Posterior vena cava (tissue), 2 donors: ENCODE measurements at regions not wholly inside any gene's neighbourhood (a gene's known extent, or its start where the extent isn't known, plus 50 kb on each side); places are given as distances from the start of the nearest gene placed in this dataset.

Source experiments
- DNase-seq: peaks from one replicate; pipeline ENCODE4 v3.0.0-alpha.2; 2020; ENCODE audit warnings: low spot score
- intact Hi-C, 2 donors: fragments of 100-400 bp; cut with DNase I; formaldehyde crosslinking; loops; one replicate each; pipeline versions ENCODE4 v1.14.1 to v1.14.2; 2022 to 2023
- donor health status: DM: yes; HTN: yes; CAD: no.
- donor health status: DM: yes; HTN: yes; CAD: no.

DNA sequence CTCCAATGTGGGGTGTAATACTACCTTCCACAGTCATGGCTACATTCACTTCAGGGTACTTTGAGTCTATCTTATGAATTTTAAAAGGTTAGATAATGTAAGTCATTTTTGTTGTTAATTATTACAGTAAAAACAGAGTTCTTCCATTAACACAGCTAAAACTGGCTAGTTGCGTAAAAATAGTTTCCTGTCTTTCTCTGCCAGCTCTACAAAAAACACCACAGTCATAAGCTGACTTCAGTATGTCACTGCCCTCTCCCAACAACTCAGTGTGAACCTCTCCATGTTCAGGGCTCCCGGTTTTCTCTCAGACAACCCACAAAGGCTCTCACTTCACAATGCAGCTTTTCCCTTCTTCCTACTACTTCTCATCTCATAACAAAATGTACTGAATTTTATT lies 84.8 kb upstream of the ITGA1 start:
- DNase-seq, result no peak
- intact Hi-C loops, result no loop called here

DNA sequence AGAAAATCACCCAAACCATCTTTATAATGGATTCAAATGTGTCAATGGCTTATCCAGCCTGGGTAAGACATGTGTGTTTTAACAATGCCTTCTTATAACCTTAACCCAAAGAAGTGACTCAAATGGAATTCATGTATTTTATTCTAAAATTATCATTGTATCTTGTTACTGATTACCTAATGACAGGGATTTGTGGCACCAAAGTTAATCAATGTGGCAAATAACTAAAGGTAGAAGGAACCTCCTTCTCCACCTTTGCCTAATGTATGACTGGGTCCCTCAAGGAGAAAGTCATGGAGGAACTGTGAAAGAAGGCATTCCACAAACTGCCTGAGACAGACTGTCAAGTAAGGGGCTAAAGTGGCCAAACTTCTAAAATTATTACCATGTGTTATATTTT lies 84.4 kb upstream of the ITGA1 start:
- intact Hi-C loops, result no loop called here
- no peak for DNase-seq

DNA sequence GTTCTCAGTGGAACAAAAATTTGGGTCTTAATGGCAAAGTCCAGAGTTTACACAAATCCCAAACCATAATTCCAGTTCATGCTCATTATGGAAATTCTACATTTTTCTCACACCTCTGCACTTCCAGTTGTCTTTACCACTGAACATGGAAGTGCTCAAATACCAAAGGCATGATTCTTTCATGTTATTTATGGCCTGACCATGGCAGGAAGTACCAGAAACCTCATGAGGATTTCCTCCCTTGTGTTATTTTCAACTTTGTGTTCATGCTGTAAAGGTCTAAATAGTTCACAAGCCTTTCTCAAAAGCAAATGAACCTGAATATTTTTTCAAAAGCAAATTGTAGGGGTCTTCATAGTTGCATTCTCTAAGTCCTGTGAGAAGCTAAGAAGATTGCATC lies 82.0 kb upstream of the ITGA1 start:
- intact Hi-C loops, result no loop called here
- DNase-seq, result no peak

DNA sequence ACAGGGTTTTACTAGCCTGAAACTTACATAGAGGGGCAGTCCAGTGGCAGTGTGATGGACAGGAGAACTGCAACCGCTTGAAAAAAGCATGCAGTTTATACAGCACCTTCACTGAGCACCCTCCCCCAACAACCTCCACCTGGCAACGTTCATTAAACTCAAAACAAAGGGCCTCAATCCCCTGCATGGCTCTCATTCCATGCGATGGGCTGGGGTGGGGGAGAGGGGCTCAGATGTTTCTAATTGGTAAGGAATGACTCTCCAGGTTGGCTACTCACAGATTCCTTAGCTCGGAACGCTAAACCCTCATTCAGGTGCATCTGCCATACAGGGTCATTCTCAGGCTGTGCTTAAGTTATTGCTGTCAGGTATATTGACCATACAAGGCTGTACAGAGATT lies 80.9 kb upstream of the ITGA1 start:
- intact Hi-C loops, result no loop called here
- no peak for DNase-seq

DNA sequence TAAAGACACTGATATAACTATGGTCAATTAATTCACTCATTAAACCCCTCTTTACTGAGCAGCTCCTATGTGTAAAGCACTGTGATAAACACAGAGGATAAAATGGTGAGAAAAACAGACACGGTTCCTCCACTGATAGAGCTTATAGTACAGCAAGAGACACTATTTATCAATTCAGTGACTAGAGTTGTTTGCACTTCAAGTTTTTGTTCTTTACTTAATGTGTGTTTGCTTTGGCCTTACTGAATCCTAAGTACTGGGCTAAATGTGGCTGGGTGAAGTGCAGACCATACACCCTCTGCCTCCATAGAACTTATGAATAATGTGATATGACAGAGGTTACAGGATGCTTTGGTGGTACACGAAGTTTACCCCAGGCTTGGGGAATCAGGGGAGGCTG lies 80.1 kb upstream of the ITGA1 start:
- intact Hi-C loops, result no loop called here
- no peak for DNase-seq

DNA sequence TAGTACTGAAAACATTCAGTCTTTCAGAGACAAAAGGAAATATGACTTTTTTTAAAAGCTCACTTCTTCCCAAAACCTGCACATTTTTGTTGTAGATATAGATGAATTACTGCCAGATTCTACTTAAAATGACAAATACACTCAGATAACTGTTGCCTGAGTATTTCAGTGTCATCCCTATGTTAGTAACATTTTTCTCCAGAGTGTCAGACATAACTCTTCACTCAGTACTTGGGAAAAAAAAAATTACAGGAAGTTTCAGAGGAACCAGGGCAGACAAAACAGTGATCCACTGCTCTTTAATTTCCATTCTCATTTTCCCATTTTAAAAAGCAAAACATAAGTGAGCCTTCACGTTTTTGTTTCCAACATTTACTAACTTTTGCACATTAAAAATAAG lies 79.3 kb upstream of the ITGA1 start:
- no peak for DNase-seq
- intact Hi-C loops, result no loop called here

DNA sequence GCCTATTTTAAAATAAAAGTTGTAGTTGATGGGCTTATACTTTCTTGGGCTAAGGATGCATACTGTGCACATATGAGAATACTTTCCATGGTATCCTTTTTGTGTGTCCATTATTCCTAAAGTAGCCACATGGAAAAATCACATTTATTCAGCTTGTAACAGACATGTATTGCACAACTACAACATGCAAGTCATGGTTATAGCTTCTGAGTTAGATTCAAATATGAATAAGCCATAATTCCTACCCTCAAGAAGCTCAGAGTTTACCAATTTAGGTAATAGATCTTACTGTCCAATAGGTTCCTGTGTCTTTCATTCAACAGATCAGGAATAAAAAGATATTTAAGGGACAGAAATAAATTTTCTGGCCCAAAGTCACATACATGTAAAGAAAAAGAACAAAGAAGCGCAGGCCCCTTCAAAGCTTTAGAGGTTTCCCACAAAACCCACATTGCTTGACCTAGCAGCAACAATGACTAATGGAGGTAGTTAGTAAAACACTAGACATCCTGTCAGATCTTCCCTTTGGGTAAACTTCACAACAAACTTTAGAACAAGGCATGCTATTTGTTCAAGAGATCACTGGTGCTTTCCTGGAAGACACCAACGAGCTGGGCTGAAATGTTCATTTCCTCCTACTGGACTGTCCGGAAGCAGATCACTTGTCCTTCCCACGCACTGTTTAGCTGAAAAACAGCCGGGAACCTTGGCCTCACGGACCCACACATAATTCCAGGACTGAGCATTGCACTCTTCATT lies 78.4 kb upstream of the ITGA1 start:
- no peak for DNase-seq
- intact Hi-C loops, result no loop called here

DNA sequence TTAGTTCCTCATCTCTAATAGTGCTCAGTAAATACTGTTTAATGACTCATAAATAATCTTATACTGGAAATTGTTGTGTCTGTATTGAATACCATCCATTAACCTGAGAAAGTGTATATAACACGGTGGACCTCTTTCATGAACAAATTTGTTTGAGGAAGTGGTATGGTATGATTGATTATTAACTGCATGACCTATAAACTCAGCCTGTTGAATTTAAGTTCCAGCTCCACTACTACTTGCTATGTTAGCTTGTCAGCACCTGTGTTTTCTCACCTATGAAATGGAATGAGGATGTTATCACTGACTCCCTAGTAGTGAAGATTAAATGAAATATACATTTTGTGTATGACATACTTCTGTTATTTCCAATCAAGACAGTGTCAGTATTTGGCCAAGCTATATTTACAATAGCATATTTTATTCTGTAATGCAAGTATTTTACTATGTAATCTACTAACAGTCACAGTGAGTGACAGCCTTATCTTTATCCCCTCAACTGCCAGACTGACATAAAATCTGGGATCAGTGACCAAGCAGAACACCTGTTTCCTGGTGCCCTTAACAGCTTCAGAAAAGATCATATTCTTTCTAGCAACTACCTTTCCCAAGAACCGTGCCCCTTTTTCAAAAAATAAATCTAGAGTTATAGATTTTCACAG lies 77.3 kb upstream of the ITGA1 start:
- intact Hi-C loops, result no loop called here
- DNase-seq, result no peak

DNA sequence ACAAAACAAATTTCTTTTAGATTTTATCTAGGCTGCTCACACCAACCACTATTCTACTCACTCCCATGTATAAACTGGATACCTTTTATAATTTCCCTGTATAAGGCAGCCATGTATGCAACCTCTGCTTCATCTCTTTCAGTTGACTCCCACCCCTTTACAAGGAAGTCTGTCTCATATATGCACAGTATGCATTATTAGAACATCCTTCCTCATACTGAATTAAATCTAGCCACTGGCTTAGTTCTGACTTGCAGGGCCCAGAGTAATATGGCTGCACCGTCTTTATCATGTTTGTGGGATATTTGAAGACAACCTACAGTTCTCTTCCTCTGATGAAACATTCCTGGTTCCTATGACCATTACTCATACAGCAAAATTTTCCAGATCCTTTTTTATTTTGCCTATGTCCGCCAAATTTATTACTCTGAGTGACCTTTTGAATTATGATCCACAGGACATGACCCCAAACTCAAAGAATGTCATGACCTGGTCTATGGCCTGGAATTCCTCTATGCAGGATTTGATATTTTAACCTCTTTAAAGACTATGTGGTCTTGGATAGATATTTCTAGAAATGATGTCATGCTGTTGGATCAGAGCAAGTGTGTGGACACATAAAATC lies 76.6 kb upstream of the ITGA1 start:
- intact Hi-C loops, result no loop called here
- no peak for DNase-seq

DNA sequence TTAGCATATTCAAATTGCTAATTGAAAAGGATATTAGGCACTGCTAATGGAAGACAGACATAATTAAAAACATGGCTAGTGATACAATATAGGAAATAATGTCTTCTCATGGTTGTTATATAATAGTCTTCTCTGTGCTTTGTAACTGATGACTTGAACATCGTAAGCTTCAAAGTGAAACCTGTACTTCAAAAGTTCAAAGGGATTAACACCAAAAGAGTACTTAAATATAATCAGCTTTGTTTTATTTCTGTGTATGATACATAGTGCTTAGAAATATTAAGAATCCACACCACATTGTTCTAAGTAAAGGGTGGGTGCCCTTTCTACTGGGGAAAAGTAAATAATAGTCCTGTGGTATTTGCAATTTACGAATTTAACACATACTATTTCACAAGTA lies 75.4 kb upstream of the ITGA1 start:
- no peak for DNase-seq
- intact Hi-C loops, result no loop called here

DNA sequence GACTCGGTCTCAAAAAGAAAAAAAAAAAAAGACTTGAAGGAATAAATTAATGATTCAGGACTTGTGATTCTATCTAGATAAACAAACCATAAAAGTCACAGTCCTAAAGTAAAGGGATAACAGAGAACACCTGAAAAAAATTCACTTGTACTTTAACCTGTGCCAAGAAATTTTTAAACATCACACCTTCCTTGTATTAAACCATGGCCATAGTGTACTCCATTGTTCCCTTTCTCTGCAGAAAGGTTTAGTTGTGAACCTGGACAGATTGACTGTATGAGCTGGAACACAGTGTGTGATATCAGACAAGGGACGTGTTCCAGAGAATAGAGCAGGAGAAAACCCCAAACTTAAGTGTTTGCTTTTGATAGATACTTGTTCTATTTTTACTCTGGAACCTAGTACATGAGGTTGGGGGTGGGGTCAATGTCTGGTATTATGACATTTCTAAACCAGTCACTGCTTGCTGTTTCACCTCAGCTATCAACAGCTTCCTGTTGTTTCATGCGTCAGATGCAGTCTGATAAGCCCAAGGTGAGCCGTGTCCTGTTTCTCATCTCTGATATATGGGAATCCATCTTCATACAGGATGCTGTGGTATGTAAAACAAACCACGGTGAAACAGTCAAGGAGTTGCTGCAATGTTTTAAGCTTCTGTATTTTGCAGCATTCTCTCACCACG lies 62.5 kb upstream of the ITGA1 start:
- intact Hi-C loops, result no loop called here

DNA sequence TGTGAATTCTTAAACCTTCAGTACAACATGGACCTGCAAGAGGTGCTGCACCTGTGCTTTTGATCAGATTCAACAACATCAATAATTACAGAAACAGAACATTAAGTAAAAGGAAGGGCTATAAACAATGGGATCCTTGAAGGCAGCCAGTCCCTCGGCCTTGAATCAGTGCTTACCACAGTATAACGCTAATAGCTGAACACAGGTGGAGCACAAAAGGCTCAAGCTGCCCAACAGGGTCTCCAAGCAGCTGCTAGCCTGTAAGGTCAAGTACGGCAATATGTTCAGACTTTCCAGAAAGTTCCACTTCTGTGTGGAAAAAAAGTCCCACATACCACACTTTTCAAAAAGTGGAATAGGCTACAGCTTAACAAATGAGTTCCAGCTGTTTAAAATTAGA lies 61.9 kb upstream of the ITGA1 start:
- intact Hi-C loops, result no loop called here
- DNase-seq, result no peak

More for the DNA sequence above, 62.5 kb upstream of the ITGA1 start:
- no peak for DNase-seq

DNA sequence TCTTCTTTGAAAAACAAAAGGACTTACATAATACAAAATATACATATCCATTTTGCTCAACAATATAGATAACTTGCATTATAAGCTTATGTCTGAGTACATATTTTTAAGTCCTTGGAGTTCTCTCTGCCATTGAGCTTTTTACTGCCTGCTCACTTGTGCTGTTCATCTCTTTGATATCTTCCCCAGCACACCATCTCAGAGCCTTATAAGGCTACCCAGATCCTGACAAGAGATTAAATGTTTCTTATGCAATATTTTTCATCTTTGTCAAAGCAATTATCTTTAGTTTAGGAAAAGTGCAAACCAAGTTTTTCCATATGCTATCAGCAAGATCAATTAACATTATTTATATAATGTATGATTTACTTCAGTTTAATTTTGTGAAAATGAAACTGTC lies 60.7 kb upstream of the ITGA1 start:
- intact Hi-C loops, result no loop called here
- no peak for DNase-seq

DNA sequence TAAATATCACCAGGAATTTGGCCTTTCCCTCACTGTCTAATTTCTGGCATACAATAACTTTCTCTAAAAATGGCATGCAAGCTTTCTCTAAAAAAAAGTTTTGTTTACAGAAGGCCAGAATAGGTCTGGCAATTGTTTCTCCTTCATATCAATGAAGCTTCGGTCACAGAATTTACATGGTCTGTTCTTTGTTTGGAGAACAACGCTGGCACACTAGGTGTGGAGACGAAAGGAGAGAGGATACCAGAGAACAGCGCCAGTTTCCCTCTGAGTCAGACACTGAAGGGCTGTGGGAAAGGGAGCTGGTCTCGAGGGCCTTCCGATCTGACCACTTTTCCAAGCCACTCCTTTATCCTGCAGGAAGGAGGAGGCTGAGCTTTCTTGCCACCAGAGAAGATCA lies 60.1 kb upstream of the ITGA1 start:
- DNase-seq, result peak; percentile 77
- intact Hi-C loops, result no loop called here

DNA sequence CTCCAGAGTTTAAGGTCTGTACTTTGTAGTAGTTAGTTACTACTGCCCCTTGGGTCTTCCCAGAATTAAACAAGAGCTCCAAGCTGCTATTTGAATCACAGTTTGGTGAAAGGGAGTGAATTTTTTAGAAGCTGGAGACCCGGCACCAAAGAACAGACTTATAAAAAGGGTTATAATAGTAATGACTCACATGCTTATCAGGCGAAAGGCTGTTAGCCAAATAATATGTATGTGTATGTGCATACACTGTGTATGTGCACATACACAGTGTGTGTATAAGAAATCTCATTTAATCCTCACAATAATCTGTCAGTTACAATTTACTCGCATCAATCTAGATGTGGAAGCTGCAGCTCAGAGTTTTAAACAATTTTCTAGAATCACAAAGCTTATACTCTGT lies 59.5 kb upstream of the ITGA1 start:
- no peak for DNase-seq
- intact Hi-C loops, result loop anchor here in 1 of 2 donors (2.0 kb wide), 1 partner anchor 55 kb away; no protein-coding TSS in a partner anchor

DNA sequence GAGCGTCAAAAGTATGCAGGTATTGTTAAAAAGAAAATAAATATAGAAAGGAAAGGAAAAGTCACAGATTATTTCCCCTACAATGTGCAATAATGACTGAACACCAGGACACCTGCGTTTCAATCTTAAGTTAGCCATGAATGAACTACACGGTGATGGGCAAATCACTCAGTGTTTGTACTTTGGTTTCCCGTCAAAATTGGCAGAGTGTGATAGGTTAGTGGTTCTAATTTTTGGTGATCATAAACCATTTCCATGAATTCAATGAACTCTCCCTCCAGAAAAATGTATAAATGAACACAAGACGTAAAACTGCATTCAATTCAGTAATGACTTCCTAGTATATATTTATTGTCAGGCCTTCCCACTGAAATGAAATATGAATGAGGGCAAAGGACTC lies 59.0 kb upstream of the ITGA1 start:
- no peak for DNase-seq
- intact Hi-C loops, result loop anchor here in 1 of 2 donors (2.0 kb wide), 1 partner anchor 54 kb away; no protein-coding TSS in a partner anchor

DNA sequence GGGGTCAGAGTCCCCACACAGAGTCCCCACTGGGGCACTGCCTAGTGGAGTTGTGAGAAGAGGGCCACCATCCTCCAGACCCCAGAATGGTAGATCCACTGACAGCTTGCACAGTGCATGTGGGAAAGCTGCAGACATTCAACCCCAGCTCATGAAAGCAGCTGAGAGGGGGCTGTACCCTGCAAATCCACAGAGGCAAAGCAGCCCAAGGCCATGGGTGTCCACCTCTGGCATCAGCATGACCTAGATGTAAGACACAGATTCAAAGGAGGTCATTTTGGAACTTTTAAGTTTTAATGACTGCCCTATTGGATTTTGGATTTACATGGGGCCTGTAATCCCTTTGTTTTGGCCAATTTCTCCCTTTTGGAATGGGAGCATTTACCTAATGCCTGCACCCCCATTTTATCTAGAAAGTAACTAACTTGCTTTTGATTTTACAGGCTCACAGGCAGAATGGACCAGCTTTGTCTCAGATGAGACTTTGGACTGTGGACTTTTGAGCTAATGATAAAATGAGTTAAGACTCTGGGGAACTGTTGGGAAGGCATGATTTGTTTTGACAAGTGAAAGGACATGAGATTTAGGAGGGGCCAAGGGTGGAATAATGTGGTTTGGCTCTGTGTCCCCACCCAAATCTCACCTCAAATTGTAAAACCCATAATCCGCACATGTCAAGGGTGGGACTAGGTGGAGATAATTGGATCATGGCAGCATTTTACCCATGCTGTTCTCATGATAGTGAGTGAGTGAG lies 56.3 kb upstream of the ITGA1 start:
- intact Hi-C loops, result loop anchor here in 1 of 2 donors (5.0 kb wide), 1 partner anchor 51 kb away; no protein-coding TSS in a partner anchor
- no peak for DNase-seq

DNA sequence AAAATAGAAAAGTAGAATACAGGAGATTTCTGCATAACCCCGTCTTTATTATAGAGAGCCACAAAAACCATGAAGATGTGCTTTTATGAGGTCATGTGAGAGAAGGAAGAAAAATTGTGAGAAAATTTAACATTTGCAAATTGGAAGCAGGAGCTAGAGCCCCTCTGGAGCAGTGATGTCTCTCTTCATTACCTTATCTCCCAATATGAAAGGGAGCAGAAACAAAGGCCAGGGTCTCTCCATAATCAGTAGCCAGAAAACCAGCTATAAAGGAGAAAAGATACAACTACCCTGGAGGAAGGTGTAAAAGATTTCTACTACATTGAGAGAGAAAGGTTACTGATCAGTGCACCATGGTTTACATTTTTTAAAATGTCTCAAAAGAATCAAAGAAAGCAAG lies 53.2 kb upstream of the ITGA1 start:
- DNase-seq, result no peak
- intact Hi-C loops, result loop anchor here in 1 of 2 donors (5.0 kb wide), 1 partner anchor 48 kb away; no protein-coding TSS in a partner anchor

DNA sequence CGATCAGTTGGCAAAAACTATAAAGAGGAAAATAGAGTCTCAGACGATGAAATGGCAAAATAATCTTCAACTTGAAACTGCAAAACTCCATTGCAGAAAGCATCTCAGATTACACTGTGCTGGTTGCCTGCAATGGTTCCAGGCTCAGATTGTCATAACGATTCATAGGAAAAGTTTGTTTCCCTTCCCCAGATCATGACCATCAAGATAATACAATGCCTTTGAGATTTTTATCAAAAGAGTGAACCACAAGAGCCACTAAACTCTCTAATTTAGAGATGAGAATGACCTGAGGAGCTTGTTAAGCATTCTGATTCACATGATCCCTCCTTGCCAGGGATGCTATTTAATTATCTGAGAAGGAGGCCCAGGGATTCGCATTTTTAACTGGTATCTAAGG lies 52.6 kb upstream of the ITGA1 start:
- intact Hi-C loops, result no loop called here
- DNase-seq, result no peak
